GM21447 (cell line): ENCODE measurements at regions not wholly inside any gene's neighbourhood (a gene's known extent, or its start where the extent isn't known, plus 50 kb on each side); places are given as distances from the start of the nearest gene placed in this dataset.

ENCODE experiments used
- ATAC-seq: cut with Tn5 transposase; IDR thresholded peaks from one replicate; pipeline ENCODE4 v1.9.1; 2021; ENCODE audit not compliant: unreplicated experiment

- no peak for ATAC-seq
Measured at GRCh38 chr4:177569434-177569833, 127.2 kb upstream of the AGA start.

GRCh38 chr4:177573507-177573906 is 131.3 kb upstream of the AGA start:
- no peak for ATAC-seq

GRCh38 chr4:177574446-177574845 is 132.2 kb upstream of the AGA start:
- ATAC-seq = no peak

GRCh38 chr4:177579649-177580048 is 137.4 kb upstream of the AGA start:
- ATAC-seq = no peak

- ATAC-seq = no peak
Measured at GRCh38 chr4:177582992-177583391, 140.8 kb upstream of the AGA start.

GRCh38 chr4:177587989-177588388 is 145.8 kb upstream of the AGA start:
- no peak for ATAC-seq

GRCh38 chr4:177595386-177595785 is 153.1 kb upstream of the AGA start:
- no peak for ATAC-seq

GRCh38 chr4:177596035-177596434 is 153.8 kb upstream of the AGA start:
- ATAC-seq = no peak

- ATAC-seq = no peak
Measured at GRCh38 chr4:177596991-177597390, 154.8 kb upstream of the AGA start.

GRCh38 chr4:177605252-177605651 is 163.0 kb upstream of the AGA start:
- ATAC-seq = no peak

GRCh38 chr4:177607111-177607573 is 164.9 kb upstream of the AGA start:
- ATAC-seq = no peak

GRCh38 chr4:177611974-177612664 is 169.9 kb upstream of the AGA start:
- no peak for ATAC-seq

- ATAC-seq = no peak
Measured at GRCh38 chr4:177612684-177613083, 170.4 kb upstream of the AGA start.

- ATAC-seq = no peak
Measured at GRCh38 chr4:177632481-177632880, 190.2 kb upstream of the AGA start.

- no peak for ATAC-seq
Measured at GRCh38 chr4:177638871-177639270, 196.6 kb upstream of the AGA start.

- ATAC-seq = no peak
Measured at GRCh38 chr4:177640864-177641263, 198.6 kb upstream of the AGA start.

- ATAC-seq = no peak
Measured at GRCh38 chr4:177660223-177660622, 218.0 kb upstream of the AGA start.

GRCh38 chr4:177667687-177668086 is 225.4 kb upstream of the AGA start:
- no peak for ATAC-seq

GRCh38 chr4:177671387-177671786 is 229.2 kb upstream of the AGA start:
- no peak for ATAC-seq

GRCh38 chr4:177671845-177672244 is 229.6 kb upstream of the AGA start:
- no peak for ATAC-seq

GRCh38 chr4:177673985-177674489 is 231.8 kb upstream of the AGA start:
- ATAC-seq = no peak

GRCh38 chr4:177680308-177680707 is 238.1 kb upstream of the AGA start:
- ATAC-seq = no peak

GRCh38 chr4:177681902-177682301 is 239.7 kb upstream of the AGA start:
- ATAC-seq = no peak
